GM21526 (cell line): ENCODE measurements at regions not wholly inside any gene's neighbourhood (a gene's known extent, or its start where the extent isn't known, plus 50 kb on each side); places are given as distances from the start of the nearest gene placed in this dataset.

Experiments used
- ATAC-seq: cut with Tn5 transposase; IDR thresholded peaks from one replicate; pipeline ENCODE4 v1.9.1; 2021; ENCODE audit warnings: moderate library complexity; ENCODE audit not compliant: unreplicated experiment, low FRiP score

GRCh38 chr7:96497567-96497966 is 175.7 kb upstream of the SLC25A13 start:
- no peak for ATAC-seq

- ATAC-seq, result no peak
Observed at GRCh38 chr7:96495751-96496216, 173.9 kb upstream of the SLC25A13 start.

- no peak for ATAC-seq
Observed at GRCh38 chr7:96486681-96487080, 164.8 kb upstream of the SLC25A13 start.

GRCh38 chr7:96484845-96485244 is 162.9 kb upstream of the SLC25A13 start:
- no peak for ATAC-seq

- no peak for ATAC-seq
Observed at GRCh38 chr7:96484091-96484490, 162.2 kb upstream of the SLC25A13 start.

GRCh38 chr7:96481796-96482195 is 159.9 kb upstream of the SLC25A13 start:
- no peak for ATAC-seq

- ATAC-seq, result no peak
Observed at GRCh38 chr7:96479015-96479645, 157.2 kb upstream of the SLC25A13 start.

- ATAC-seq, result no peak
Observed at GRCh38 chr7:96471606-96472005, 149.7 kb upstream of the SLC25A13 start.

- no peak for ATAC-seq
Observed at GRCh38 chr7:96452146-96452545, 130.2 kb upstream of the SLC25A13 start.

- ATAC-seq, result no peak
Observed at GRCh38 chr7:96449094-96449493, 127.2 kb upstream of the SLC25A13 start.

GRCh38 chr7:96447109-96447645 is 125.3 kb upstream of the SLC25A13 start:
- no peak for ATAC-seq

- no peak for ATAC-seq
Observed at GRCh38 chr7:96441436-96442084, 119.7 kb upstream of the SLC25A13 start.

GRCh38 chr7:96440328-96440727 is 118.4 kb upstream of the SLC25A13 start:
- no peak for ATAC-seq

- ATAC-seq, result no peak
Observed at GRCh38 chr7:96436880-96437279, 115.0 kb upstream of the SLC25A13 start.

GRCh38 chr7:96430356-96430755 is 108.5 kb upstream of the SLC25A13 start:
- ATAC-seq, result no peak

GRCh38 chr7:96427143-96427542 is 105.2 kb upstream of the SLC25A13 start:
- no peak for ATAC-seq

- no peak for ATAC-seq
Observed at GRCh38 chr7:96426685-96427084, 104.8 kb upstream of the SLC25A13 start.

GRCh38 chr7:96426027-96426426 is 104.1 kb upstream of the SLC25A13 start:
- no peak for ATAC-seq

- no peak for ATAC-seq
Observed at GRCh38 chr7:96424411-96424810, 102.5 kb upstream of the SLC25A13 start.

GRCh38 chr7:96422388-96422787 is 100.5 kb upstream of the SLC25A13 start:
- ATAC-seq, result no peak

- ATAC-seq, result no peak
Observed at GRCh38 chr7:96418581-96418980, 96.7 kb upstream of the SLC25A13 start.

- no peak for ATAC-seq
Observed at GRCh38 chr7:96417784-96418183, 95.9 kb upstream of the SLC25A13 start.
